Testis (tissue), 2 donors: ENCODE measurements at regions not wholly inside any gene's neighbourhood (a gene's known extent, or its start where the extent isn't known, plus 50 kb on each side); places are given as distances from the start of the nearest gene placed in this dataset.

Source experiments
- DNase-seq: peaks from one replicate; pipeline ENCODE4 v3.0.0-alpha.2; 2019
- H3K27ac ChIP-seq, 2 donors: fragments of 200-600 bp; sonication (generic); one replicate each; pipeline ENCODE4 v1.5.1; 2019
- H3K27me3 ChIP-seq: fragments of 200-600 bp; sonication (generic); one replicate; pipeline ENCODE4 v1.5.1; 2019
- H3K36me3 ChIP-seq: fragments of 200-600 bp; sonication (generic); one replicate; pipeline ENCODE4 v1.5.1; 2017; ENCODE audit warnings: low read depth; ENCODE audit errors: missing control alignments
- H3K4me1 ChIP-seq: fragments of 200-600 bp; sonication (generic); one replicate; pipeline ENCODE4 v1.5.1; 2019
- H3K4me3 ChIP-seq, 2 donors: fragments of 200-600 bp; sonication (generic); one replicate each; pipeline ENCODE4 v1.5.1; 2017 to 2019
- H3K9me3 ChIP-seq: fragments of 200-600 bp; sonication (generic); one replicate; pipeline ENCODE4 v1.5.1; 2017
- POLR2A ChIP-seq: fragments of 450-650 bp; IDR thresholded peaks from one replicate; pipeline ENCODE4 v1.6.1; 2017; ENCODE audit warnings: antibody characterized with exemption, mild to moderate bottlenecking, moderate library complexity
- WGBS, 2 donors: methylation state at CpG; one replicate each; pipeline ENCODE4 v1.1.5; 2018; 5-methylcytosine and 5-hydroxymethylcytosine counted together
- intact Hi-C: fragments of 100-400 bp; cut with DNase I; formaldehyde crosslinking; loops from one replicate; pipeline ENCODE4 v1.15.1; 2023; ENCODE audit warnings: low total_unique reads
- TF ChIP-seq, protein P1 (sequence below), 3 experiments: fragments of 450-650 bp in 2 of 3; fragments of 200-600 bp in 1 of 3; sonication (generic) in 1 of 3; IDR thresholded peaks; one replicate each; pipeline ENCODE4 v1.5.1; 2016 to 2019; ENCODE audit warnings: antibody characterized with exemption in 3 of 3, mild to moderate bottlenecking in 2 of 3, moderate library complexity in 1 of 3

DNA sequence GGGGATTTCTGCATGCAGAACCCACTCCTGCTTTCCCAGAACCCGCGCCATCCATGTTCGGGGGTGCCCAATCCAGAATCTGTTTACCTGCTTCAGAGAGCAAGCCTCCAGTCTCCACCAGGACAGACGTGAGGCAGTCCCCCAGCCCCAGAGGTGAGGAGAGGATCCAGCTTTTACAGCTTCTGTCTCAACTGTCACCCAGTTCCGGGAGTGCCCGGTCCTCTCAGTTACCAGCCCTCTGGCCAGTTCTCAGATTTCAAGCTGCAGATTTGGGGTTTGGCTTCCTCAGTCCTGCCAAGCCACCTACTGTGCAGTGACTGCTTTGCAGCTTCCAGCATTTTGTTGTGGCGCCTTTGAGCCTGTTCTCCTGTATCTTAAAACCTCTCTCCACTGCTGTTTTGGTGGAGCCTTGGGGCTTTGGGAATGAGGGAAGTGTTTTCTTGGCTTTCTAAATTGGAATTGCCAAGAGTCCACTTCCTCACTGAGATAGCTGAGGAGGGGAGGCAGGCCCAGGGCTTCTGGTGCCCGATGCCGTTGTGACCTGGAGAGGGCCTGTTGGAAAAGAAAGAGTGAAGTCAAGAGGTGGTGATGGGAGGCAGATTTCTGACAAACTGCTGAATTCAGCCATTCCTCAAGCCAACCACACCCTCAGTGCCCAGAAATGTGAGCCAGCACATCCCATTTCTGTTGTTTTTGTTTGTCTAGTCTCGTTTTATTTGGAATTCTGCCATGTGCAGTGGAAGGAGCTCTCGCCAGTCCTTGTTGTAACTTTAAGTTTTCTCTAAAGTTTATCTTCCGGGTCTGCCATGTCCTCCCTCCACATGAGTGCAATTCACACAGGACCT, 513.4 kb downstream of the TBC1D22A start:
- Histone ChIP-seq H3K27ac (peak overlapping the region; percentile 41 to 43), H3K9me3 (no peaks in the 10 kb centered on the region), H3K36me3 (no peaks in the 10 kb centered on the region), H3K27me3 (no peaks in the 10 kb centered on the region), H3K4me3 (no peak overlapping the region), H3K4me1 (peaks cover 41% of the 10 kb centered on the region)
- intact Hi-C loops = no loop called here
- TF ChIP-seq POLR2A = no peak
- TF ChIP-seq, protein P1, sequence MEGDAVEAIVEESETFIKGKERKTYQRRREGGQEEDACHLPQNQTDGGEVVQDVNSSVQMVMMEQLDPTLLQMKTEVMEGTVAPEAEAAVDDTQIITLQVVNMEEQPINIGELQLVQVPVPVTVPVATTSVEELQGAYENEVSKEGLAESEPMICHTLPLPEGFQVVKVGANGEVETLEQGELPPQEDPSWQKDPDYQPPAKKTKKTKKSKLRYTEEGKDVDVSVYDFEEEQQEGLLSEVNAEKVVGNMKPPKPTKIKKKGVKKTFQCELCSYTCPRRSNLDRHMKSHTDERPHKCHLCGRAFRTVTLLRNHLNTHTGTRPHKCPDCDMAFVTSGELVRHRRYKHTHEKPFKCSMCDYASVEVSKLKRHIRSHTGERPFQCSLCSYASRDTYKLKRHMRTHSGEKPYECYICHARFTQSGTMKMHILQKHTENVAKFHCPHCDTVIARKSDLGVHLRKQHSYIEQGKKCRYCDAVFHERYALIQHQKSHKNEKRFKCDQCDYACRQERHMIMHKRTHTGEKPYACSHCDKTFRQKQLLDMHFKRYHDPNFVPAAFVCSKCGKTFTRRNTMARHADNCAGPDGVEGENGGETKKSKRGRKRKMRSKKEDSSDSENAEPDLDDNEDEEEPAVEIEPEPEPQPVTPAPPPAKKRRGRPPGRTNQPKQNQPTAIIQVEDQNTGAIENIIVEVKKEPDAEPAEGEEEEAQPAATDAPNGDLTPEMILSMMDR (IDR thresholded peaks at IDR 0.05) = peak in 1 of 3 experiments; percentile 4
- 47 to 58% methylated on average over 9 to 12 of the region's 12 CpGs for WGBS, 2 donors
- DNase-seq = no peak

GRCh38 chr22:47274196-47274595, 511.7 kb downstream of the TBC1D22A start:
- Histone ChIP-seq H3K36me3 (no peaks in the 10 kb centered on the region), H3K4me3 (no peak overlapping the region), H3K9me3 (no peaks in the 10 kb centered on the region), H3K4me1 (peaks cover 42% of the 10 kb centered on the region), H3K27ac (no peak overlapping the region), H3K27me3 (no peaks in the 10 kb centered on the region)
- DNase-seq = no peak
- TF ChIP-seq, protein P1 (IDR thresholded peaks at IDR 0.05) = no peak
- TF ChIP-seq POLR2A = no peak
- WGBS, 2 donors = 95 to 100% methylated on average over 5 to 11 of the region's 11 CpGs
- intact Hi-C loops = no loop called here

DNA sequence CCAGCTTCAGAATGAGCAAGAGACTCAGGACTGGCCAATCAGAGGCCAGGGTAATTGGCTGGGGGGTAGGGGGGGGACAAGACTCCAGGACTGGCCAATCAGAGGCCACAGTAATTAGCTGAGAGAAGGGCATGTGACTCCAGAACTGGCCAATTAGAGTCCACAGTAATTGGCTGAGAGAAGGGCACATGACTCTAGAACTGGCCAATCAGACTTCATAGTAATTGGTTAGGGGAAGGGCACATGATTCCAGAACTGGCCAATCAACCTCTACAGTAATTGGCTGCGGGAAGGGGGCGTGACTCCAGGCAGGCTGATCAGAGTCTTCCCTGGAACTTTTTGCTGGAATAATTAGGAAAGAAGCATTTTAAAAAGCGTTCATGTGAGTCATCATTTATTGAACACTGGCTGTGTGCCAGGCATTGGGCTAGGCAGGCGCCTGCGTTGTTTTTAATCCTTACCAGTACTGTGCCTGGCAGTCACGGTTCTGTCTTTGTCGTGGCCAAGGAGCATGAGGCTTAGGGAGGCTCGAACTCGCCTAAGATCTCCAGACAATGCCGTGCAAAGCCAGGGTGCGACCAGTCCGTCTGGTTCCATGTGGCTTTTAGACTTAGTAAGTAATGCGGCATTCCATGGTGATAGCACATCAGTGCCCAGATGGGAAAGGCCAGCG, 508.1 kb downstream of the TBC1D22A start:
- Histone ChIP-seq H3K36me3 (no peaks in the 10 kb centered on the region), H3K9me3 (no peaks in the 10 kb centered on the region), H3K27me3 (no peaks in the 10 kb centered on the region), H3K4me3 (no peak overlapping the region), H3K4me1 (peaks cover 9% of the 10 kb centered on the region), H3K27ac (no peak overlapping the region)
- 63 to 79% methylated on average over 14 of the region's 14 CpGs for WGBS, 2 donors
- no peak for TF ChIP-seq POLR2A
- TF ChIP-seq, protein P1 (IDR thresholded peaks at IDR 0.05) = no peak
- intact Hi-C loops = no loop called here
- peak; percentile 58 for DNase-seq

DNA sequence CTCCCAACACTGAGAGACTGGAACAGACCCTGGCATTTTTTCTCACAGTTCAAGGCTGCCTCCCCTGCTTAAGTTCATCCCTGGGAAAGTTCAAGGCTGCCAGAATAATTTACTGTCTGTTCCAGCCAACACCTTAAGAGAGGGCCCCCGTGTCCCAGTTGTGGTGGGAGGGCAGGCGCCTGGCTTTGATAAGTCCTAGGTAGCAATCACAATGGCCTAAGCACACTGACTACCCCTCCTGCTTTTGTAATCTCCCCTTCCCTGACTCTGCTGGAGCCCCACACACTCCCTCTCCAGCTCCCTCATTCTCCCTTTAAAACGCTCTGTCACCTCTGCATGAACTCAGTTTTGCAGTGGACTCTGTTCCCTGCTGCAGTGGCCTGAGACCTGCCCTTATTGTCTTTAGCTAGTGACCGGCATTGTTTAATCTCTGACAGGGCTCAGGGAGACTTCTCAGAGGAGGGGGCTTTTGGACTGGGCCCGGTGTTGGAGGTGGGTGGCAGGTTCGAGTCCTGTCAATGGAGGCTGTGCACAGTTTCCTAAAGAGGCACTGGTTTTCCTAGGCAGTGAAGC, 507.2 kb downstream of the TBC1D22A start:
- Histone ChIP-seq H3K27me3 (no peaks in the 10 kb centered on the region), H3K4me3 (no peak overlapping the region), H3K9me3 (no peaks in the 10 kb centered on the region), H3K4me1 (peaks cover 4% of the 10 kb centered on the region), H3K27ac (no peak overlapping the region), H3K36me3 (no peaks in the 10 kb centered on the region)
- no peak for DNase-seq
- 54 to 60% methylated on average over 6 of the region's 6 CpGs for WGBS, 2 donors
- TF ChIP-seq, protein P1 (IDR thresholded peaks at IDR 0.05) = no peak
- TF ChIP-seq POLR2A = no peak
- intact Hi-C loops = no loop called here
